GM19438 (cell line): ENCODE measurements at regions not wholly inside any gene's neighbourhood (a gene's known extent, or its start where the extent isn't known, plus 50 kb on each side); places are given as distances from the start of the nearest gene placed in this dataset.
"Not testable (repeated sequence)": the region's sequence is repeated elsewhere in the genome, so short reads cannot be mapped to it uniquely, and the experiment has no call there.

ENCODE experiments used
- ATAC-seq: cut with Tn5 transposase; IDR thresholded peaks from one replicate; pipeline ENCODE4 v1.9.1; 2021; ENCODE audit warnings: low read depth; ENCODE audit not compliant: unreplicated experiment

GRCh38 chr2:16378031-16378430, 287.6 kb downstream of the CYRIA start:
- ATAC-seq, result no peak

- no peak for ATAC-seq
Observed at GRCh38 chr2:16375981-16376380, 289.7 kb downstream of the CYRIA start.

GRCh38 chr2:16375351-16375750, 290.3 kb downstream of the CYRIA start:
- no peak for ATAC-seq

GRCh38 chr2:16374671-16375070, 291.0 kb downstream of the CYRIA start:
- ATAC-seq, result no peak

- ATAC-seq, result no peak
Observed at GRCh38 chr2:16373341-16373740, 292.3 kb downstream of the CYRIA start.

- ATAC-seq, result no peak
Observed at GRCh38 chr2:16371751-16372150, 293.9 kb downstream of the CYRIA start.

- ATAC-seq, result no peak
Observed at GRCh38 chr2:16368951-16369350, 296.7 kb downstream of the CYRIA start.

- no peak for ATAC-seq
Observed at GRCh38 chr2:16368328-16368727, 297.3 kb downstream of the CYRIA start.

GRCh38 chr2:16365366-16365765, 300.3 kb downstream of the CYRIA start:
- ATAC-seq, result no peak

GRCh38 chr2:16363581-16363980, 302.1 kb downstream of the CYRIA start:
- no peak for ATAC-seq

- ATAC-seq, result no peak
Observed at GRCh38 chr2:16362611-16363010, 303.0 kb downstream of the CYRIA start.

GRCh38 chr2:16361261-16361995, 304.2 kb downstream of the CYRIA start:
- ATAC-seq, result no peak

GRCh38 chr2:16359961-16360360, 305.7 kb downstream of the CYRIA start:
- no peak for ATAC-seq

- ATAC-seq, result no peak
Observed at GRCh38 chr2:16357188-16357587, 308.4 kb downstream of the CYRIA start.

- no peak for ATAC-seq
Observed at GRCh38 chr2:16351541-16351940, 314.1 kb downstream of the CYRIA start.

GRCh38 chr2:16351137-16351536, 314.5 kb downstream of the CYRIA start:
- no peak for ATAC-seq

GRCh38 chr2:16350211-16350610, 315.4 kb downstream of the CYRIA start:
- ATAC-seq, result no peak

- no peak for ATAC-seq
Observed at GRCh38 chr2:16349811-16350210, 315.8 kb downstream of the CYRIA start.

- no peak for ATAC-seq
Observed at GRCh38 chr2:16348821-16349515, 316.7 kb downstream of the CYRIA start.

GRCh38 chr2:16346671-16347070, 319.0 kb downstream of the CYRIA start:
- ATAC-seq, result no peak

GRCh38 chr2:16345231-16345630, 320.4 kb downstream of the CYRIA start:
- ATAC-seq, result not testable (repeated sequence)

GRCh38 chr2:16339206-16339605, 326.4 kb downstream of the CYRIA start:
- ATAC-seq, result no peak
